22Rv1 (cell line): ENCODE measurements at regions not wholly inside any gene's neighbourhood (a gene's known extent, or its start where the extent isn't known, plus 50 kb on each side); places are given as distances from the start of the nearest gene placed in this dataset.

ENCODE experiments used
- CTCF ChIP-seq: fragments of 450-650 bp; IDR thresholded peaks from 2 replicates; pipeline ENCODE4 v1.5.1; 2017; ENCODE audit warnings: mild to moderate bottlenecking
- ZFX ChIP-seq: fragments of 450-650 bp; IDR thresholded peaks from 2 replicates; pipeline ENCODE4 v1.6.1; 2017; ENCODE audit warnings: antibody characterized with exemption, borderline replicate concordance

DNA sequence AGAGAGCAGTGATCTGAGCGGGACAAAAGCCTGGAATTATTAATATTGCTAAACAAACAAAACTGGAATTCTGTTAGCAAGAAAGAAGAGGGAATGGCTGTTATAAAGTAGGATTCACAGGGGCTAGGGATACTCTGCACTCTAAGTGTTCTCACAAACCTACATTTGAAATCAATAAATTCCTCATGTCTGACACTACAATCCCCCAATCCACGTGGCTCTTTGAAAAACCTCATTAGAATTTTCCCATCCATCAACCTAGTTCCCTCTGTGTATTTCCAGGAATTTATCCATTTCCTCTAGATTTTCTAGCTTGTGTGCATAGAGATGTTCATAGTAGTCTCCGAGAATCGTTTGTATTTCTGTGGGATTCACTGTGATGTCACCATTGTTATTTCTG lies 307.5 kb downstream of the RBM26 start:
- no peak for TF ChIP-seq CTCF
- TF ChIP-seq ZFX, result no peak
